ENCODE measurements at regions not wholly inside any gene's neighbourhood (a gene's known extent, or its start where the extent isn't known, plus 50 kb on each side); places are given as distances from the start of the nearest gene placed in this dataset.

- TF ChIP-seq POLR2A (IDR thresholded peaks at IDR 0.05) (no peak), EP300 (IDR thresholded peaks at IDR 0.05) (no peak), CTCF (IDR thresholded peaks at IDR 0.05) (no peak)
Observed at GRCh38 chr2:67891642-67892041, 171.2 kb downstream of the C1D start.

All from sigmoid colon (tissue), 4 donors.